ENCODE measurements at regions not wholly inside any gene's neighbourhood (a gene's known extent, or its start where the extent isn't known, plus 50 kb on each side); places are given as distances from the start of the nearest gene placed in this dataset.
"Not testable (repeated sequence)": the region's sequence is repeated elsewhere in the genome, so short reads cannot be mapped to it uniquely, and the experiment has no call there.

DNA sequence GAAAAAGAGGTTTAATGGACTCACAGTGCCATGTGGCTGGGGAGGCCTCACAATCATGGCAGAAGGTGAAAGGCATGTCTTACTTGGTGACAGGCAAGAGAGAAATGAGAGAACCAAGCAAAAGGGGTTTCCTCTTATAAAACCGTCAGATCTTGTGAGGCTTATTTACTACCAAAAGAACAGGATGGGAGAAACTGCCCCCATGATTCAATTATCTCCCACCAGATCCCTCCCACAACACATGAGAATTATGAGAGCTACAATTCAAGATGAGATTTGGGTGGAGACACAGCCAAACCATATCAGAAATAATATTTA, 340.8 kb upstream of the TBC1D5 start:
- WGBS, 2 experiments (ENCODE audit: extremely low coverage in 1 of 2, insufficient coverage in 1 of 2, insufficient read length in 1 of 2, insufficient replicate concordance in 2 of 2, low coverage in 1 of 2, low lambda C conversion rate in 2 of 2, missing lambda C conversion rate in 1 of 2): 44% methylated on average over 1 of the region's 1 CpG; no CpG with 5 or more reads in 1 of the 2 experiments
- H2BK20ac ChIP-seq (ENCODE audit: low read length); H4K5ac ChIP-seq (ENCODE audit: insufficient read length, low read depth, low read length); H2AK5ac ChIP-seq (ENCODE audit: low read depth, low read length); H3K79me2 ChIP-seq (ENCODE audit: control insufficient read depth in 1 of 2, insufficient read depth in 2 of 2, low read length in 2 of 2); H3K36me3 ChIP-seq (ENCODE audit: control insufficient read depth in 2 of 4, insufficient read depth in 4 of 4, low read length in 3 of 4); H3K4ac ChIP-seq (replicated peaks; ENCODE audit: insufficient read length, low read depth, low read length); H2BK5ac ChIP-seq (ENCODE audit: low read depth, low read length); POLR2A ChIA-PET (ENCODE audit: partially characterized antibody); H2BK15ac ChIP-seq (ENCODE audit: low read length); H3K14ac ChIP-seq (ENCODE audit: insufficient read length); H3K9me3 ChIP-seq (ENCODE audit: insufficient read depth in 2 of 2, low read depth in 1 of 2, low read length in 1 of 2); H3K27ac ChIP-seq (ENCODE audit: low read depth, low read length); H4K91ac ChIP-seq (replicated peaks; ENCODE audit: insufficient read length, low read length); H3K56ac ChIP-seq (replicated peaks; ENCODE audit: insufficient read length, low read depth, low read length); H3K4me2 ChIP-seq (ENCODE audit: insufficient read depth in 1 of 2, low read depth in 2 of 2, low read length in 2 of 2); H3K23ac ChIP-seq (ENCODE audit: insufficient read length); FAIRE-seq; H3K4me1 ChIP-seq (replicated peaks in 1 of 4; ENCODE audit: control insufficient read depth in 3 of 4, insufficient read depth in 4 of 4, low read length in 3 of 4); H4K20me1 ChIP-seq (replicated peaks in 1 of 2; ENCODE audit: control insufficient read depth in 1 of 2, insufficient read depth in 2 of 2, low read length in 2 of 2); H3K9ac ChIP-seq (replicated peaks in 1 of 4; ENCODE audit: extremely low read depth in 1 of 4, low read depth in 3 of 4, low read length in 3 of 4); H3K79me1 ChIP-seq (ENCODE audit: low read depth, low read length); H2AFZ ChIP-seq (ENCODE audit: low read length); H3K18ac ChIP-seq (ENCODE audit: extremely low read depth, low read length); H4K8ac ChIP-seq (ENCODE audit: extremely low read depth, insufficient read depth, low read length); H3K27me3 ChIP-seq (replicated peaks in 1 of 4; ENCODE audit: control insufficient read depth in 3 of 4, extremely low read depth in 1 of 4, insufficient read depth in 3 of 4, low read length in 3 of 4); H2BK12ac ChIP-seq (ENCODE audit: low read depth, low read length); DNase-seq (ENCODE audit: low read depth in 1 of 2, low spot score in 2 of 2); H3K4me3 ChIP-seq (ENCODE audit: extremely low read depth in 1 of 4, insufficient read depth in 2 of 4, low read depth in 3 of 4, low read length in 4 of 4); H3K23me2 ChIP-seq (ENCODE audit: low read depth, low read length); H2BK120ac ChIP-seq (replicated peaks; ENCODE audit: low read depth, low read length): not testable (repeated sequence)
- CTCF ChIA-PET (ENCODE audit: partially characterized antibody): interaction anchor here (1.2 kb wide), 1 partner anchor 68 kb away, joined by 3 read pairs; no protein-coding TSS in a partner anchor

Data from H1 (cell line).